Activated CD4-positive, alpha-beta T cell treated with anti-CD3 and anti-CD28 coated beads, Interleukin-2, amount 50 U/mL, for 24 hours (primary cell): ENCODE measurements at regions not wholly inside any gene's neighbourhood (a gene's known extent, or its start where the extent isn't known, plus 50 kb on each side); places are given as distances from the start of the nearest gene placed in this dataset.

ENCODE experiments used
- DNase-seq, 2 donors: peaks; one replicate each; pipeline ENCODE4 v3.0.0-alpha.2; 2020; ENCODE audit warnings: low read depth in 1 of 2, low spot score in 1 of 2

DNA sequence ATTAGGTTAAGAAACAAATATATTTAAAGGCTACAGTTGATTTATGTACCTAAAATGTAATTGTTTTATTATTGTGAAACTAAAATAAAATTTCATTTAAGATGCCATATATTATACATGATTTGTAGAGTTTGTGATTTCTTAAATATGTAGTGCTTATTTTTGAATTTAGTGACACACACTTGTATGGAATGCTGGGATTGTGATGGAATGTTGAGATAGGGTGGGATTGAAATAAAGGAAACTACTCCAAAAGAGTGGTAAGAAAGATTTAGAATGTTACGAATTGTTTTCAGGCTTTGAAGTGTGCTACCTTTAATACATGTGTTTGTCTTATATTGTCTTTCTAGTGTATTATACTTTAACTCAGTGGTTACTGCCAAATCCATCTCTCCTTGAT is 330.3 kb upstream of the PITX2 start:
- no peak for DNase-seq

DNA sequence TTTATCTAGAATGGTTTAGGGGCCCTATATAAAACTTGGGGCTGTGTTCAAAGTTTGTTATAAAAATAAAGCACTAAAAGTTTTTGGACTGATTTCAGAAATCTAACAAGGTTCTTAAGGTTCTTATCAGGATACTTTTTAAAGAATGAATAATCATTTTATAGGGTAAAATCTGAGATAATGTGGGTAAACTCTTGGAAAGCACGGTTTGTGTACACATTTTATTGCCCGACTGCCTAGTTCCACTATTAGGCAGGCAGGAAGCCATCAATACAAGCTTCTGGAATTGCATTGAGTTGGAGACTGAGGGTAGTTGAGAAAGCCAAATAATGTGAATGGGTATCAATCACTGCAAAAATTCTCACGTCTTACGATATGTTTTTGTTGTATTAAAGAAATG is 331.0 kb upstream of the PITX2 start:
- no peak for DNase-seq

GRCh38 chr4:110955748-110956147 is 332.9 kb upstream of the PITX2 start:
- no peak for DNase-seq

- DNase-seq = no peak
These were observed 336.3 kb upstream of the PITX2 start for GRCh38 chr4:110959041-110959643.

GRCh38 chr4:110961066-110961465 is 338.2 kb upstream of the PITX2 start:
- no peak for DNase-seq

GRCh38 chr4:110962616-110963015 is 339.7 kb upstream of the PITX2 start:
- no peak for DNase-seq

DNA sequence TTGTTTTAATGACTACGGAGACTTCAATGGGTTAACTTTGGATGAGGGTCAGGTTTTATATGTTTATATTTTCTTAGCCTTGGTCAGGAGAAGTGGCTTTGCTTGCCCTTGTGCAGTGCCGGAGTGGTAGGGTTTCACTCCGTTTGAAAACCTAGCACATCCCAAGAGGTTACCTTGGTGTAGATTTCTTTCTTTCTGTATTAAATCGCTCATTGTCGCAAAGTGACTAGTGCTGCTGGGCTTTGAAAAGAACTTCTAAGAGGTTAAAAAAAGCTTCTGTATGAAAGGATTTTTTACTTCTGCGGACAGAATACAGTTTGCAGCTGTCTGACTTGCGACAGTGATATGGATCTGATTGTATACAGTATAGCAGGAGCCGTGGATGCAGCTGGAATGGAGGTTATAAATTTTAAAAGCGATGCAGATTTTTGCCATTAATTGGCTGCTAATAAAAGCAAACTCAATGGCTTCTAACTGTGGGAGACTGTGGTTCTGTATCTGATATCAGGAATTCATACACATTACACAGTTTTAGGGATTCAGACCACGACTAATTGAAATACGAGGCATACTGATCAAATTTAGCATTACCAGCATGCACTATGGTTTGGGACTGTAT is 340.9 kb upstream of the PITX2 start:
- DNase-seq = no peak

DNA sequence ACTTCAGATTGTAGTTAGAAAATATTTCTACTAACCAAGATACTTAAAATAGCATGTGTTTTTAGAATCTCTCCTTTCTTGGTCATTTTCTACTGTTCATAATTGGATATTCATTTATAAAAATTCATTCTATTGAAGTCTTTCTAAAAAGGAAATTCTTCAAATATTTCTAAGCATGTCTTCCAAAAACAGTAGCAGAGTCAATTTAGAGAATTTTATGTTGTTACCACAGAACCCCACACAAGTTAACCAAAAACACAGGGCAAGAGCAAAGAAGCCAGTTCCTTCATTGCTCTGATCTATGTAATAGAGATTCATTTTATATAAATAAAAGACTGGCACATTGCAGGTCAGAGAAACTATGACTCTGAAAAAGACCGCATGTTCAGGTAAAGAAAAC is 345.1 kb upstream of the PITX2 start:
- no peak for DNase-seq

GRCh38 chr4:110970642-110971041 is 347.8 kb upstream of the PITX2 start:
- no peak for DNase-seq

DNA sequence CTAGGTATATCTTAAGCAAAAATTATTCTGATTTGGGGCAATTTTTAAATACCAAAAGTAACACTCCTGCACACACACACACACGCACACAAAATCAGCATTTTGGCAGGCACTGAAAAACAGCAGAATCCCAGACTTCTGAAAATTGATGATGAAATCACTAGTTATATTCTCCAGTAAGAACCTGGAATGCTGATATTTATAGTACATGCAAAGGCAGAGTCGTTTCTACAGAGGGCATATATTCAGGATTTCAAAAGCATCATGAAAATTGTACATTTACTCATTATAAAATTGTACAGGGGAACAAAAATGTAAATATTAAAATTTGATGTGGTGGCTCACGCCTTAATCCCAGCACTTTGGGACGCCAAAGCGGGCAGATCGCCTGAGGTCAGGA is 352.5 kb upstream of the PITX2 start:
- DNase-seq = no peak

- no peak for DNase-seq
These were observed 354.7 kb upstream of the PITX2 start for GRCh38 chr4:110977554-110977953.

DNA sequence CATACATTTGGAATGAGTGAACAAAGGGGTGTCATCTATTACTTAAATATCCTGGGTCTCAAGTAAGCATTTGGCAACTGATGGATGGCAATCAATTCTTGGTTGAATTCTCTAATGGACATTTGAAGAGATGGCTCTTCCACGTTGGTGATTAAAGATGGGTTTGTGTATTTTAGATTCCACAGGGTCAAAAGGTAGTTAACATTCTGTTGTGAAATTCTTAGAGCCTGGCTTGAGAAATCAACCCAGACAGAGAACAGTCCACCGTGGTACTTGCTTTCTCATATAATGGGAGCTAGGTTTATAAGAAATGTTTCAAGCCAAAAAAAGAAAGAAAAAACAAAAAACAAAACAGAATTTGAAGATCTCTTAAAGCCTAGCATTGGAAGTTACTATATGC is 355.9 kb upstream of the PITX2 start:
- DNase-seq = no peak

GRCh38 chr4:110982486-110982885 is 359.6 kb upstream of the PITX2 start:
- DNase-seq = no peak

- no peak for DNase-seq
These were observed 365.8 kb upstream of the PITX2 start for GRCh38 chr4:110988722-110989121.

DNA sequence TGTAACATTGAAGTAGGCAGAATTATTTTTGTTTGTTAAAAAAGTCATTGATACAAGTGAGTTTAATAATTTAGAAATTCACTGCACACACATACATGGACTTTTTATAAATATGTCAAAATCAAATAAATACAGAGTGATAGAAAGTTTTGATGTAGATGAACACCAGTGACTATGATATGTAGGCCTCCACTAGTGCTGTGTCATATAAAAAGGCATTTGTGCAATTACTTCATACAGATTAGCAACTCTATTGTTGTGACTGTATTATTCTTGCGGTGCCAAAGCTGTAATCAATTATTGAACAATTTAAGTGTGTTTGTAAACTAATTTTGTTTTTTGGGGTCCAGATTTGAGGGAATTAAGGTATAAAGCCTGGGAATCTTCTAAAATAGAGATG is 366.2 kb upstream of the PITX2 start:
- no peak for DNase-seq

DNA sequence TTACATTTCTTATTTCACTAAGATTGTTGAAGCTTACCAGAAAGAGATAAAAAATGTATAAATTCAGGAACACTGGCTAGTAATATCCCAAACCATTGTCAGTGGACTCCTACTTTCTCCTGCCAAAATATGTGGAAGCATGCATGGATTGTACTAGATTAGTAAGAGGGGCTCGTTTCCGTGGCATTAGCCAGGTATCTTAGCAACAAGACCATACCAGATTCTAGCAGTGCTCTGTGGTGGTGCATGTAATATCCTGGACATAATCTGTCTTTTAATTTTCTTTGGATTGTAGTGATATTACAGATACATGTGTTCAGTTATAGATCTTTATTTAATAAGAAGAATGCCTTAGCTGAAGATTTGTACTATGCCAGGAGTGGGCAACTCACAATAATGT is 371.9 kb upstream of the PITX2 start:
- no peak for DNase-seq

- DNase-seq = no peak
These were observed 375.4 kb upstream of the PITX2 start for GRCh38 chr4:110998320-110998719.

DNA sequence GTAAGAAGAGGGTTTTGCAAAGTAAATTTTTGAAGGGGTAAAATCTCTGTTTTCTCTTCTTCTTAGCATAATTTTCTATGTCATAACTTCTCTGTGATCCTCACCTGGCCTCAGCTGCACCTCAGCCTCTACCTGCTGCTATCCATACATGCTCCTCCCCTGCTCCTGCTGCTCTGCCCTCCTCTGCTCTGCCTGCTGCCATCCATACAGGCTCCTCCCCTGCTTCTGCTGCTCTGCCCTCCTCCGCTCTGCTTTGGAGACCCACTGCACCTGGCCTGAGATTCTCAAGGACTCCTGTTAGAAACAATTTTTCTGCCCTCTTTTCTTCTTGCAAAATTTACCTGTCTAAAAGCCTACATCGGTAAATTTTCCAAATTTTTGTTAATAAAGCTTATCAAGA is 388.6 kb upstream of the PITX2 start:
- no peak for DNase-seq

GRCh38 chr4:111013846-111014245 is 391.0 kb upstream of the PITX2 start:
- DNase-seq = no peak

DNA sequence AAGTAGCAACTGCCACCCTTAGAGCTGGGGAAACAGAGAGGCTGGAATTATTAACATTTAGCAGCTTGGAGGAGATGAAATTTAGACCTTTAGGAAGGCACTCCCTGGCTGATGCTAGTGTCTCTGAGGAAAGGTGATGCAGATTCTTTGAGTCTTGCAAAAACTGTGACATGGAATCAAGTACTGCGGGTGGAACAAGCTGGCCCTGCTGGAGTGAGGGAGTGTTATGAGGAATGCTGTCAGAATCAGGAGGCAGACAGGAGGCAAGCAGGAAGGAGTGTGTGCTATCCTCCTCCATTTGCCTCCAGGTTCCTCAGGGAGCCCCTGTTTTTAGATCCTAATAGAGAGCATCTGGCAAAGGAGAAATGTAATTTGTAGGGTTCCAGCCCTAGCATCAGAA is 391.7 kb upstream of the PITX2 start:
- no peak for DNase-seq

- no peak for DNase-seq
These were observed 393.5 kb upstream of the PITX2 start for GRCh38 chr4:111016416-111016815.

- no peak for DNase-seq
These were observed 395.3 kb upstream of the PITX2 start for GRCh38 chr4:111018216-111018615.

DNA sequence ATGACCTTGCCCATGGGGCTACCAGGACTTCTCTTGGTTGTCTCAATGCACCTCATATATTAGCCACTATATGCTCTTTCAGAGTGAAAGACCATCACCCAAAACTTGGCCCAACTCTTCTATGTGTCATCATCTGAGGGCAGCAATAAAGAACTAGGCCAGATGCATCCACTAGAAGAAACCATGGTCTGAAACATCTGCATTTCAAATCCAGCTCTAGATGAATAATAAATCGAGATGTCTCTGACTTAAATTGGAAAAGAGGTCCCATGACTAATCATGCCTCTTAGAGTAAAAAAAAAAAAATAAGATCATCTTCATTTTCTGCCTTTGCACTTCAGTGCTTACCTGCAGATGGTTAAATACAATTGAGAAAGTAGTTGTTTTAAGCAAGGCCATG is 397.6 kb upstream of the PITX2 start:
- no peak for DNase-seq
